ENCODE measurements at regions not wholly inside any gene's neighbourhood (a gene's known extent, or its start where the extent isn't known, plus 50 kb on each side); places are given as distances from the start of the nearest gene placed in this dataset.

GRCh38 chr2:18180031-18180610 is 301.7 kb downstream of the KCNS3 start:
- no peaks in the 10 kb centered on the region for H4K20me1 ChIP-seq (ENCODE audit: control insufficient read depth, insufficient read depth, insufficient read length)
- H3K23me2 ChIP-seq (ENCODE audit: insufficient read length, low read depth, low read length, poor library complexity, severe bottlenecking): no peaks in the 10 kb centered on the region
- H4K5ac ChIP-seq (ENCODE audit: insufficient read length, low read depth, low read length): no peak overlapping the region
- H3K9me3 ChIP-seq (ENCODE audit: control insufficient read depth, low read depth, low read length): no peaks in the 10 kb centered on the region
- no peaks in the 10 kb centered on the region for H3K4me1 ChIP-seq (ENCODE audit: insufficient read depth, low read length)
- Mint-ChIP-seq H3K4me1 (peaks cover 0 to 3% of the 10 kb centered on the region in 2 experiments; a peak in 2 of 4 replicates), H3K27ac (no peak overlapping the region), H3K36me3 (ENCODE audit: insufficient read depth in 1 of 3, low read depth in 3 of 3) (no peaks in the 10 kb centered on the region), H3K4me3 (no peak overlapping the region), H3K9me3 (no peaks in the 10 kb centered on the region; a peak in 1 of 5 replicates), H3K27me3 (ENCODE audit: low read depth) (no peaks in the 10 kb centered on the region; the same call in 1 of the 2 replicates)
- H4K8ac ChIP-seq (replicated peaks; ENCODE audit: insufficient read length, low read depth, low read length): no peak overlapping the region
- no peak overlapping the region for H2AK5ac ChIP-seq (ENCODE audit: insufficient read length, low read length)
- no peak overlapping the region for H3T11ph ChIP-seq (ENCODE audit: low read length)
- no peaks in the 10 kb centered on the region for H3K27me3 ChIP-seq (ENCODE audit: insufficient read depth, low read length)
- no peak overlapping the region for H2BK12ac ChIP-seq (ENCODE audit: insufficient read length, low read depth, low read length)
- no peak overlapping the region for H3K4ac ChIP-seq (ENCODE audit: low read depth, low read length)
- H3K14ac ChIP-seq (ENCODE audit: insufficient read depth, low read length): no peak overlapping the region
- no peak overlapping the region for H3K56ac ChIP-seq (ENCODE audit: insufficient read length, low read depth, low read length)
- no CpG with 5 or more reads among the region's 3 CpGs for WGBS (ENCODE audit: extremely low coverage, insufficient read length, low lambda C conversion rate)
- H3K18ac ChIP-seq (ENCODE audit: insufficient read length, low read depth, low read length): no peak overlapping the region
- no peak overlapping the region for H2AFZ ChIP-seq (ENCODE audit: low read length)
- H2BK20ac ChIP-seq (ENCODE audit: low read depth, low read length, poor library complexity, severe bottlenecking): no peak overlapping the region
- no peak overlapping the region for H3K4me2 ChIP-seq (ENCODE audit: insufficient read depth, insufficient read length, low read length)
- no peak overlapping the region for H2BK15ac ChIP-seq (ENCODE audit: low read depth, low read length)
- H4K91ac ChIP-seq (ENCODE audit: insufficient read length, low read depth, low read length): no peak overlapping the region
- DNase-seq: no peak
- H2BK5ac ChIP-seq (ENCODE audit: insufficient read length, low read length): no peak overlapping the region
- H2BK120ac ChIP-seq (ENCODE audit: low read depth, low read length, poor library complexity, severe bottlenecking): no peak overlapping the region
- H3K27ac ChIP-seq (ENCODE audit: insufficient read length, low read depth, low read length): no peak overlapping the region
- no peak for TF ChIP-seq CTCF (conservative IDR thresholded peaks at IDR 0.05)
- H3K79me2 ChIP-seq (ENCODE audit: insufficient read depth, low read length): no peaks in the 10 kb centered on the region
- no peak overlapping the region for H3K9ac ChIP-seq (ENCODE audit: extremely low read depth, insufficient read length, low read length)
- no peak overlapping the region for H3K23ac ChIP-seq (ENCODE audit: insufficient read length, low read depth, low read length)
- H3K79me1 ChIP-seq (ENCODE audit: insufficient read depth, low read depth, low read length, poor library complexity, severe bottlenecking): no peaks in the 10 kb centered on the region
